VCaP (cell line): ENCODE measurements at regions not wholly inside any gene's neighbourhood (a gene's known extent, or its start where the extent isn't known, plus 50 kb on each side); places are given as distances from the start of the nearest gene placed in this dataset.

Experiments used
- H3K27ac ChIP-seq: fragments of 450-650 bp; 2 replicates; pipeline ENCODE4 v1.5.1; 2017
- TF ChIP-seq, protein P1 (sequence below): fragments of 450-650 bp; conservative IDR thresholded peaks from 2 replicates; pipeline ENCODE4 v1.5.1; 2017; ENCODE audit warnings: mild to moderate bottlenecking, moderate library complexity

DNA sequence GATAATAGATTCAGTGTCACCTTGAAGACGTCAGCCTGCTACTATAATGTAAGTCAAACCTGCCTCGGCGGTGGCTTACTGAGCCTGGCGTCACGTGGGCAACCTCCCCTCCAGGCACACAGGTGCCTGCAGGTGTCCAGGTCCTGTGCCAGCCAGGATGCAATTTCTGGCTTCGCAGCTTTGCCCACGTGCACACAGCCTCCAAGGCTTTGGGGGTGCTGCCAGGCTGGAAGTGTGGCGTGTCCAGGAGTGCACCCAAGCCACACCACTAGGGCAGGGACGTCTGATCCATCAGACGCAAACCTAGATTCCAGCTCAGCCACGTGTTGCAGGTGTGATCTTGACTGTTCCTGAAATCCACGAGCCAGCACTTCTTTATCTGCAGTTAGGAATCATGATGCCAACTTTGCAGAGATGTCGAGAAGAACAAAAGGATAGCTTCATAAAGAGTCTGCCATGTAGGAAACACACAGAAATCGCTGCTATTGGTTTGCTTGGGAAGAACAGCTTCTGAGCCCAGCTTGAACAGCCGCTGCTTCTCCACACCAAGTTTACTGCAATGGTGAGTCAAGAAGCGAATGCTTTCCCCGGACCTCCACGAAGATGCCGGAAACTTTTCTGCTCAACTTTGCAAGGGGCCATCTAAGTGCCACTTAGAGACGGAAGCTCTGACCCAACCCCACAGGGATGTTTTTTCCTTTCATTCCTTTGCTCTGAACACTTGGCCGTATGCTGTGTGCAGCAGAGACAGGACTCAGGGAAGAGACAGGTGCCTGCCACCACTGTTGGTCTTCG lies 84.2 kb upstream of the SALL3 start:
- TF ChIP-seq, protein P1, sequence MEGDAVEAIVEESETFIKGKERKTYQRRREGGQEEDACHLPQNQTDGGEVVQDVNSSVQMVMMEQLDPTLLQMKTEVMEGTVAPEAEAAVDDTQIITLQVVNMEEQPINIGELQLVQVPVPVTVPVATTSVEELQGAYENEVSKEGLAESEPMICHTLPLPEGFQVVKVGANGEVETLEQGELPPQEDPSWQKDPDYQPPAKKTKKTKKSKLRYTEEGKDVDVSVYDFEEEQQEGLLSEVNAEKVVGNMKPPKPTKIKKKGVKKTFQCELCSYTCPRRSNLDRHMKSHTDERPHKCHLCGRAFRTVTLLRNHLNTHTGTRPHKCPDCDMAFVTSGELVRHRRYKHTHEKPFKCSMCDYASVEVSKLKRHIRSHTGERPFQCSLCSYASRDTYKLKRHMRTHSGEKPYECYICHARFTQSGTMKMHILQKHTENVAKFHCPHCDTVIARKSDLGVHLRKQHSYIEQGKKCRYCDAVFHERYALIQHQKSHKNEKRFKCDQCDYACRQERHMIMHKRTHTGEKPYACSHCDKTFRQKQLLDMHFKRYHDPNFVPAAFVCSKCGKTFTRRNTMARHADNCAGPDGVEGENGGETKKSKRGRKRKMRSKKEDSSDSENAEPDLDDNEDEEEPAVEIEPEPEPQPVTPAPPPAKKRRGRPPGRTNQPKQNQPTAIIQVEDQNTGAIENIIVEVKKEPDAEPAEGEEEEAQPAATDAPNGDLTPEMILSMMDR: no peak
- H3K27ac ChIP-seq: no peak overlapping the region

DNA sequence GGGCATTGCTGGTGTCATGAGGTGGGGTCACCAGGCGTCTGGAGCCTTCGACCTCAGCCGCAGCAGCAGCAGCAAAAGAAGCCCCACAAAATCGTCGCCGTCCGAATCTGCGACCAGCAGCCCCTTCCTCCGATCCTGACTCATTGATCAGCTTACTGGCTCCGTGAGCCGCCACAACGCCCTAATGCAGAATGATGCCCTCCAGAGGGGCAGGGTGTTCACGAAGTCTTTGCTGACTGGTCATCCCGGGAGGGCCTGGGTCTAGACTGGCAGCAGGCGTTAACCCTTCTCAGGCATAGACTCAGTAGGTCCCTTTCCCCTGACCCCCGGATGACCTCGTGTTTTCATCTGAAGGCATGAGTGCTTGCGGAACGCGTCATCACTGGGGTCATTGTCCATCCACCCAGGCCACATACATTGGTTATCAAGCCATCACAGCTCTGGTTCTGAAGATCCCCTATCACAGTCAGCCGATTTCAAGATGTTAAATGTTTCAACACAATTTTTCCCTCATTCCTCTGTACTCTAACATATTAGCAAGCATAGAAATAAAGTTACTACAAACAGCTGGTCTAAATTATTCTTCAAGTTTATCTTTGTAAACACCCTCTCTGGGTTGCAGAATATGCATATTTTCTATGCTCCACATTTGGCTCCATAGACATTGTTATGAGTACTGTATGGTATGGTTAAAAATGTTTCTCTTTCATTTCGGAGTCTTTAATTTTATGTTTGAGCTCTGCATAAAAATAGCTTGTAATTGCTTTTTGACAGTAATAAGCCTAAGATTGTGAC lies 83.3 kb upstream of the SALL3 start:
- TF ChIP-seq, protein P1: no peak
- H3K27ac ChIP-seq: no peak overlapping the region

DNA sequence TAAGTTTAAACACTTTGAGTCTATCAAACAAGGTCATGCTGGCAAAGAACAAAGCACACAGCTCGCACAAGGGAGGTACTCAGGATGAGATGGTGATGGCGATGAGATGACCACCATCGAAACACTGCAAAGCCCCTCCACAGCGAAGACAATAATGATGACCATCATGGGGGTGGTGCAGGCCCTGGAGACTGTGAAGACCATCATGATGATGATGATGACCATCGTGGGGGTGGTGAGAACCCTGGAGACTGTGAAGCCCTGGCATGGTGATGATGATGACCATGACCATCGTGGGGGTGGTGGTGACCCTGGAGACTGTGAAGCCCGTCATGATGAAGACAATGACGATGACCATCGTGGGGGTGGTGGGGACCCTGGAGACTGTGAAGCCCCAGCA lies 81.6 kb upstream of the SALL3 start:
- TF ChIP-seq, protein P1: no peak
- H3K27ac ChIP-seq: no peak overlapping the region

DNA sequence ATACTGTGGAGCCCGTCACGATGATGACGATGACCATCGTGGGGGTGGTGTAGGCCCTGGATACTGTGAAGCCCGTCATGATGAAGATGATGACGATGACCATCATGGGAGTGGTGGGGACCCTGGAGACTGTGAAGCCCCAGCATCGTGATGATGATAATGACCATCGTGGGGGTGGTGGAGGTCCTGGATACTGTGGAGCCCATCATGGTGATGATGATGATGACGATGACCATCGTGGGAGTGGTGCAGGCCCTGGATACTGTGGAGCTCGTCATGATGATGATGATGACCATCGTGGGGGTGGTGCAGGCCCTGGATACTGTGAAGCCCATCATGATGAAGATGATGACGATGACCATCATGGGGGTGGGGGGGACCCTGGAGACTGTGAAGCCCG lies 81.0 kb upstream of the SALL3 start:
- no peak overlapping the region for H3K27ac ChIP-seq
- TF ChIP-seq, protein P1: no peak

DNA sequence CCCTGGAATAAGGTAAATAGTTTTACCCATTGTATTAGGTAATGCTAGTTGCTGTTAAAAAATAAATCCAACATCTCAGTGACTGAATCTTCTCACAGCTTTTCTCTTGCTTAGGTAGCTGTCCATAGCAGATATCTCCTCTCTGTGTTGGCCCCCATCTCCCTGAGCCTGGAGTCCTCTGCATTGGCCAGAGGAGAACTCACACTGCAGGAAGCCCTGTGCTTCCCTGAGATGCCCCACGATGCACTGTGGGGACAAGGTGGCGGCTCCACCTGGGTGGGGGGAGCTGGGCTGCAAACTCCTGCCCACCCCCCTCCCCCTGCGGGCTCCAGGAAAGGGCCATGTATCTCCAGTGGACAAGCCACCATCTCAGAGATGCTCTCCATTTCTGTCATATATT lies 80.4 kb upstream of the SALL3 start:
- no peak overlapping the region for H3K27ac ChIP-seq
- TF ChIP-seq, protein P1: no peak

DNA sequence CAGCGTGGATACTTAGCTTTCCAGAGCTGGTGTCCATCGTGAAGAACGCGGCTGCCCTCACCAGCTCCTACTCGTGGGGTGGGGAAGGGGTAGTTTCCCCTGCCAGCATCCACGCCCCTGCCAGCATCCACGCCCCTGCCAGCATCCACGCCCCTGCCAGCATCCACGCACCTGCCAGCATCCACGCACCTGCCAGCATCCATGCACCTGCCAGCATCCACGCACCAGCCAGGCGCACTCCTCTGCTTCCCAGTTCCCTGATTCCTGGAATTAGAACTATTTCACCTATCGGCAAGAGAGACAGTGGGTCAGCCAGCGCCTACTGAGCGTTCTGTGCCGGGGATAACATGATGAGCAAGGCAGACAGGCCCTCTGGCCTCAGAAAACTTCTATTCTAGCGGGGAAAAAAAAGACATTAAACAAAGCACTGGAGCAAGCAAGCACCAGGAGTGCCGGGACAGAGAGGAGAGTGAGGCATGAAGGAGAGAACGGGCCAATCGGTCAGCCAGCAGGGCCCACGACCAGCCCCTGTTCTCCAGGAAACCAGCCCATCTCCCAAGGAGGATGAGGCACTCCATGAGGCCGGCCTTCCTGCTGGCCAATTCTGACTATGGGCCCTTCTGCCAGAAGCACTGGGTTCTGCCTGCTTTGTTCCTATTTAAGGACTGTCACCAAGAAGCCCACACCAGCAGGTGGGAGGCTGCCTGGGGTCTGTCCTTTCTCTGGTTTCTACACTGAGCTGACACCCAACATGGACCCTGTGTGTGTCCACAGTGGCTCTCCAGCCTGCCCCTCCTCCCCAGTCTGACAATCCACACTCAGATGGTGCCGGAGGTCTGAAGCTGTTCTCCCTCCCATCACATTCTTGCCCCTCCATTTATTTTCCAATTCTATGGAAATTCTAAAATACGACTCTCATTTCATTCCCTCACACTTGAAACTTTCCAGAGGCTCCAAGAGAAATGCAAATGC lies 78.4 kb upstream of the SALL3 start:
- TF ChIP-seq, protein P1: no peak

More for the DNA sequence above, 78.4 kb upstream of the SALL3 start:
- H3K27ac ChIP-seq: no peak overlapping the region
